Cardiac fibroblast (primary cell): ENCODE measurements at regions not wholly inside any gene's neighbourhood (a gene's known extent, or its start where the extent isn't known, plus 50 kb on each side); places are given as distances from the start of the nearest gene placed in this dataset.

Experiments used
- DNase-seq, 2 donors: peaks; one replicate each; pipeline versions ENCODE4 v3.0.0 to v3.0.0-alpha.2; 2010; ENCODE audit warnings: low read depth in 2 of 2
- H3K4me3 ChIP-seq, 2 donors: replicated peaks in 1 of 2; 1 replicate in 1 of 2; 2 replicates in 1 of 2; pipeline ENCODE4 v1.5.1; 2011; ENCODE audit warnings: low read depth in 2 of 2, low read length in 2 of 2, mild to moderate bottlenecking in 2 of 2, moderate library complexity in 1 of 2
- CTCF ChIP-seq: IDR thresholded peaks from one replicate; pipeline ENCODE4 v1.5.1; 2011; ENCODE audit warnings: low read depth, mild to moderate bottlenecking, low read length, inconsistent platforms

GRCh38 chr3:197380786-197381185 is 82.4 kb upstream of the DLG1 start:
- TF ChIP-seq CTCF: no peak
- H3K4me3 ChIP-seq: no peak overlapping the region
- no peak for DNase-seq

DNA sequence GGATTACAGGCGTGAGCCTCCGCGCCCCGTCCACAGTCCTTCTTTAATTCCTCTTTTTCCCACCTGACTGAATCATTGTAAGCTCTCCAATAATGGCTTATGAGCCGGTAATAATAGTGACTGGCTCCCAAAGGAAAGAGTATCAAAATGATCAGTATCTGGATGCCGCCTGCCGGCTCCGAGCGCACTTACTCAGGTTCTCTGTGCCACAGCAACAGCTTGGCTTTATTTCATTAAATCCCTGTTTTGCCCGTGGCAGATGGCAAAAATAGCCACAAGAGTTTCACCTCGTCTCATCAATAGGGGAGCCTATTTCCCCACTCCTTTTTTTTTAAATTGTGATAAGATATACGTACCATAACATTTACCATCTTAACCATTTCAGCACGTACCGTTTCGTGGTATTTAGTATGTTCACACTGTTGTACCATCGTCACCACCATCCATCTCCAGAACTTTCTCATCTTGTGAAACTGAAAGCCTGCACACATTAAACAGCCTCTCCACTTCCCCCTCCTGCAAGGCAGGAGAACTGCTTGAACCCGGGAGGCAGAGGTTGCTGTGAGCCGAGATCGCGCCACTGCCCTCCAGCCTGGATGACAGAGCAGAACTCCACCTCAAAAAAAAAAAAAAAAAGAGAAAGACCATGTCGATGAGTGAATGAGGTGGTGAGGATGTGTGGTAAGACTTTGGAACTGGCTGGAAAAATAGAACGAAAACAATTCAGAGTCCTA is 80.7 kb upstream of the DLG1 start:
- DNase-seq: no peak

GRCh38 chr3:197376735-197377555 is 78.5 kb upstream of the DLG1 start:
- DNase-seq: no peak
- H3K4me3 ChIP-seq: no peak overlapping the region
- TF ChIP-seq CTCF: no peak

More for the DNA sequence above, 80.7 kb upstream of the DLG1 start:
- no peak for TF ChIP-seq CTCF
- H3K4me3 ChIP-seq: no peak overlapping the region

DNA sequence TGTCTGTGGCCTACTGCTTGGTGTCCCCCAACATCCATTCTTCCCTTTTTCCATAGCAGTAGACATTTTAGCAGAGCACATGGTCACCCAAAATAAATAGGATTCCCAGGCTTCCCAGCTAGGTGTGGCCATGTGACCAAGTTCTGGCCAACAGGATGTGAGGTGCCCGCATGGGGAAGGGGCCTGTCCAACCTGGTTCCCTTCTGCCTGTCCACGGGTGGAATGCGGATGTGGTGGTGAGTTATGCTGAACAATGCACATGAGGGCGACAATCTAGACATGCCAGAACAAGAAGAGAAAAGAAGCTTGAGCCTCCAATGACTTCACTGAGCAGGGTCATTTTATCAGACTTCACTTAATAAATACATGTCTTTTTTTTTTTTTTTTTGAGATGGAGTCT is 77.6 kb upstream of the DLG1 start:
- no peak for TF ChIP-seq CTCF
- no peak for DNase-seq
- H3K4me3 ChIP-seq: no peak overlapping the region

- DNase-seq: no peak
- TF ChIP-seq CTCF: no peak
- no peak overlapping the region for H3K4me3 ChIP-seq
Observed at GRCh38 chr3:197375001-197375441, 76.6 kb upstream of the DLG1 start.

DNA sequence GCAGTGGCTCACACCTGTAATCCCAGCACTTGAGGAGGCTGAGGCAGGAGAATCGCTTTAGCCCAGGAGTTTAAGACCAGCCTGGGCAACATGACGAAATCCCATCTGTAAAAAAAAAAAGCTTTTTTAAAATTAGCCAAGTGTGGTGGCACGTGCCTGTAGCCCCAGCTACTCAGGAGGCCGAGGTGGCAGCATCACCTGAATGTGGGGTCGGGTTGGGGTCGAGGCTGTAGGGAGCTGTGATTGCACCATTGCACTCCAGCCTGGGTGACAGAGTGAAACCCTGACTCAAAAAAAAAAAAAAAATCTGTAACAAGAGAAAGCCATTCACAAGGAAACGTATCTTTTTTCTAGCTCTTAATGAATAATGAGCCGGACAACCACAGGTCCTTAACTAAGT is 74.7 kb upstream of the DLG1 start:
- no peak for TF ChIP-seq CTCF
- no peak for DNase-seq

More for the DNA sequence above, 74.7 kb upstream of the DLG1 start:
- H3K4me3 ChIP-seq: no peak overlapping the region
